Neural progenitor cell (in vitro differentiated cells): ENCODE measurements at regions not wholly inside any gene's neighbourhood (a gene's known extent, or its start where the extent isn't known, plus 50 kb on each side); places are given as distances from the start of the nearest gene placed in this dataset.

Experiments
- DNase-seq: peaks from one replicate; pipeline ENCODE4 v3.0.0-alpha.2; 2016; ENCODE audit warnings: low spot score
- H2AFZ ChIP-seq: fragments of 200-600 bp; sonication (generic); replicated peaks from 2 replicates; pipeline ENCODE4 v1.6.1; 2016; ENCODE audit warnings: antibody characterized with exemption
- H3F3A ChIP-seq: fragments of 200-600 bp; sonication (generic); 2 replicates; pipeline ENCODE4 v1.6.1; 2016; ENCODE audit warnings: antibody characterized with exemption, low read depth
- H3K27ac ChIP-seq: fragments of 200-600 bp; sonication (generic); 2 replicates; pipeline ENCODE4 v1.5.1; 2016; ENCODE audit warnings: mild to moderate bottlenecking
- H3K27me3 ChIP-seq: fragments of 200-600 bp; sonication (generic); 2 replicates; pipeline ENCODE4 v1.6.1; 2016; ENCODE audit warnings: mild to moderate bottlenecking, moderate library complexity
- H3K36me3 ChIP-seq: fragments of 200-600 bp; sonication (generic); 2 replicates; pipeline ENCODE4 v1.5.1; 2016
- H3K4me1 ChIP-seq: fragments of 200-600 bp; sonication (generic); 2 replicates; pipeline ENCODE4 v1.6.1; 2016; ENCODE audit warnings: mixed run types
- H3K4me2 ChIP-seq: fragments of 200-600 bp; sonication (generic); 2 replicates; pipeline ENCODE4 v1.6.1; 2016
- H3K4me3 ChIP-seq: fragments of 200-600 bp; sonication (generic); 2 replicates; pipeline ENCODE4 v1.5.1; 2016
- H3K79me2 ChIP-seq: fragments of 200-600 bp; sonication (generic); 2 replicates; pipeline ENCODE4 v1.6.1; 2016; ENCODE audit warnings: low read depth
- H3K9ac ChIP-seq: fragments of 200-600 bp; sonication (generic); 2 replicates; pipeline ENCODE4 v1.6.1; 2016
- H3K9me3 ChIP-seq: fragments of 200-600 bp; sonication (generic); 2 replicates; pipeline ENCODE4 v1.5.1; 2016; ENCODE audit warnings: low read depth
- H4K20me1 ChIP-seq: fragments of 200-600 bp; sonication (generic); 2 replicates; pipeline ENCODE4 v1.6.1; 2016; ENCODE audit warnings: low read depth
- H3K27ac Mint-ChIP-seq: 3 replicates; pipeline ENCODE4 v1.8.0; 2021; ENCODE audit warnings: mixed read lengths
- H3K27me3 Mint-ChIP-seq: 2 replicates; pipeline ENCODE4 v1.8.0; 2022; ENCODE audit warnings: low read depth, mild to moderate bottlenecking, inconsistent platforms, moderate library complexity, mixed read lengths; ENCODE audit not compliant: insufficient read depth
- H3K36me3 Mint-ChIP-seq: 3 replicates; pipeline ENCODE4 v1.8.0; 2021; ENCODE audit warnings: mixed read lengths
- H3K4me1 Mint-ChIP-seq: 3 replicates; pipeline ENCODE4 v1.8.0; 2021; ENCODE audit warnings: mixed read lengths
- H3K4me3 Mint-ChIP-seq: 3 replicates; pipeline ENCODE4 v1.8.0; 2021; ENCODE audit warnings: mild to moderate bottlenecking, moderate library complexity, mixed read lengths
- H3K9me3 Mint-ChIP-seq: 3 replicates; pipeline ENCODE4 v1.8.0; 2020; ENCODE audit warnings: mixed read lengths
- EZH2 ChIP-seq: fragments of 200-600 bp; sonication (generic); IDR thresholded peaks from 2 replicates; pipeline ENCODE4 v1.6.1; 2017; ENCODE audit warnings: antibody characterized with exemption, mild to moderate bottlenecking, moderate library complexity
- EZH2phosphoT487 ChIP-seq: fragments of 200-600 bp; sonication (generic); IDR thresholded peaks from 2 replicates; pipeline ENCODE4 v1.6.1; 2017; ENCODE audit warnings: antibody characterized with exemption
- TF ChIP-seq, protein P1 (sequence below): fragments of 200-600 bp; sonication (generic); IDR thresholded peaks from 2 replicates; pipeline ENCODE4 v1.5.1; 2017; ENCODE audit warnings: antibody characterized with exemption, mild to moderate bottlenecking

DNA sequence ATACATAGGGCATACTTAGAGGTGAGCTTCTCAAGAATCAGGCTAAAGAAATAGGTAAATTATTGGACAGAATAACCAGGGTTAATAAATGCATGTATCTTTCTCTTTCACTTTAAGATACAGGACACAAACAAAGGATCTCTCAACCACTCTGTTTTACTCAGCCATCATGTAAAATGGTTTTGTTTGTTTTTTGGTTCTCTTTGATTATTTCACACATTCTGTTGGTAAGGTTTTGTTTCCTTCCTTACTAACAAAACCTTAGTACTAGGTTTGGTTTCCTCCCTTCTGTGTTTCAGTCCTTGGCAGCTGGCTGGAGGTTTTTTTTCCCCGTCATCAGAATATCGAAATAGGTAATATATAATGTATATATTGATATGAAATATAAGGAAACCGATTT, 1506.8 kb upstream of the TMEFF2 start:
- H3K4me3 Mint-ChIP-seq = no peak overlapping the region
- no peaks in the 10 kb centered on the region for H3K36me3 Mint-ChIP-seq
- H3K4me1 Mint-ChIP-seq = no peaks in the 10 kb centered on the region
- no peak for TF ChIP-seq EZH2phosphoT487
- TF ChIP-seq EZH2 = no peak
- TF ChIP-seq, protein P1, sequence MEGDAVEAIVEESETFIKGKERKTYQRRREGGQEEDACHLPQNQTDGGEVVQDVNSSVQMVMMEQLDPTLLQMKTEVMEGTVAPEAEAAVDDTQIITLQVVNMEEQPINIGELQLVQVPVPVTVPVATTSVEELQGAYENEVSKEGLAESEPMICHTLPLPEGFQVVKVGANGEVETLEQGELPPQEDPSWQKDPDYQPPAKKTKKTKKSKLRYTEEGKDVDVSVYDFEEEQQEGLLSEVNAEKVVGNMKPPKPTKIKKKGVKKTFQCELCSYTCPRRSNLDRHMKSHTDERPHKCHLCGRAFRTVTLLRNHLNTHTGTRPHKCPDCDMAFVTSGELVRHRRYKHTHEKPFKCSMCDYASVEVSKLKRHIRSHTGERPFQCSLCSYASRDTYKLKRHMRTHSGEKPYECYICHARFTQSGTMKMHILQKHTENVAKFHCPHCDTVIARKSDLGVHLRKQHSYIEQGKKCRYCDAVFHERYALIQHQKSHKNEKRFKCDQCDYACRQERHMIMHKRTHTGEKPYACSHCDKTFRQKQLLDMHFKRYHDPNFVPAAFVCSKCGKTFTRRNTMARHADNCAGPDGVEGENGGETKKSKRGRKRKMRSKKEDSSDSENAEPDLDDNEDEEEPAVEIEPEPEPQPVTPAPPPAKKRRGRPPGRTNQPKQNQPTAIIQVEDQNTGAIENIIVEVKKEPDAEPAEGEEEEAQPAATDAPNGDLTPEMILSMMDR = no peak
- H3K27me3 Mint-ChIP-seq = no peaks in the 10 kb centered on the region
- H3K4me3 ChIP-seq = no peak overlapping the region
- no peaks in the 10 kb centered on the region for H3F3A ChIP-seq
- no peak overlapping the region for H3K9ac ChIP-seq
- no peak overlapping the region for H3K4me2 ChIP-seq
- H3K9me3 Mint-ChIP-seq = peaks cover 4% of the 10 kb centered on the region
- no peaks in the 10 kb centered on the region for H3K9me3 ChIP-seq
- no peak overlapping the region for H2AFZ ChIP-seq
- H4K20me1 ChIP-seq = no peaks in the 10 kb centered on the region
- no peaks in the 10 kb centered on the region for H3K36me3 ChIP-seq
- H3K27me3 ChIP-seq = no peaks in the 10 kb centered on the region
- H3K4me1 ChIP-seq = no peaks in the 10 kb centered on the region
- DNase-seq = no peak
- H3K27ac Mint-ChIP-seq = no peak overlapping the region
- H3K79me2 ChIP-seq = no peaks in the 10 kb centered on the region
- no peak overlapping the region for H3K27ac ChIP-seq

DNA sequence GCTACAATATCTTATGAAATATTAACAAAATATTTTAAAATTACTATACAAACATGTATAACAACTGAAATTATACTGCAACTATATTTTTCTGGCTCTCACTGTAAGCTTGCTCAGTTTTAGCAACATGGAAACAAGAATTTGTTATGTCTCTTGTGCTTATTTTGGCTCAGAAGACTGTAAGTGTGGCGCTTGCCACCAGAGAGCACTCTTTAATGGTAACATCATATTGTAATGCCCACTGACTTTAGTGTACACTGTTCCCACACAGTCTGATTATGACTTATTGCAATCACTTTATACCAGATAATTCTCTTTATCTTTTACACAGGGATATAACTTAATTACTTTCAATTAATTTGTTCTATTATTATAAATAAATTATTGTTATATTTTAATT, 1500.6 kb upstream of the TMEFF2 start:
- TF ChIP-seq EZH2phosphoT487 = no peak
- TF ChIP-seq EZH2 = no peak
- TF ChIP-seq, protein P1 = peak; percentile 55
- Histone ChIP-seq H3K4me2 (no peak overlapping the region), H3K79me2 (no peaks in the 10 kb centered on the region), H3K9ac (no peak overlapping the region), H4K20me1 (no peaks in the 10 kb centered on the region), H3K36me3 (no peaks in the 10 kb centered on the region), H3K9me3 (no peaks in the 10 kb centered on the region), H3K27ac (no peak overlapping the region), H3K4me3 (no peak overlapping the region), H3K4me1 (peaks cover 8% of the 10 kb centered on the region), H3F3A (no peaks in the 10 kb centered on the region), H3K27me3 (no peaks in the 10 kb centered on the region), H2AFZ (no peak overlapping the region)
- H3K4me3 Mint-ChIP-seq = no peak overlapping the region
- DNase-seq = peak; percentile 31
- no peaks in the 10 kb centered on the region for H3K4me1 Mint-ChIP-seq
- H3K9me3 Mint-ChIP-seq = no peaks in the 10 kb centered on the region
- H3K27me3 Mint-ChIP-seq = no peaks in the 10 kb centered on the region
- no peaks in the 10 kb centered on the region for H3K36me3 Mint-ChIP-seq
- H3K27ac Mint-ChIP-seq = no peak overlapping the region

DNA sequence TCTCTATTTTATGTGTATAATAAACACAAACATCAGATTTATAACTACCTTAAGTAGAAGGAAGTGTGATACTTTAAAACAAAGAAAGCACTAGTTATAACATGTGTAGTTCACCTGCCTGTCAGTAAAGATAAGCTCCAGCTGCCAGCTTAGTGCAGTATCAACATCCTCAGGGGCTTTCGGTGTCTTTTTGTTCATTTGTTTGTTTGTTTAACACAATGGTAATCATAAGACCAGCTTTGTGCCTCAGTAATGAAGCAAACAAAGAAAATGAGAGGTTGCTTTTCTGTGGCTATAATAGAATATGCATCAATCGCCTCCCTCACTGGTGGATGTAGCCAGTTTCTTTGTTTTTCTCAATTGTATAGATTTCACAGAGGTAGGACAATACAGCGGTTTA, 1499.0 kb upstream of the TMEFF2 start:
- peak; percentile 29 for DNase-seq
- H3K4me1 ChIP-seq = peaks cover 8% of the 10 kb centered on the region
- H3K79me2 ChIP-seq = no peaks in the 10 kb centered on the region
- no peaks in the 10 kb centered on the region for H4K20me1 ChIP-seq
- no peaks in the 10 kb centered on the region for H3K36me3 ChIP-seq
- H3K4me2 ChIP-seq = no peak overlapping the region
- no peaks in the 10 kb centered on the region for H3K4me1 Mint-ChIP-seq
- H3K9me3 ChIP-seq = no peaks in the 10 kb centered on the region
- no peak overlapping the region for H2AFZ ChIP-seq
- no peaks in the 10 kb centered on the region for H3F3A ChIP-seq
- no peak overlapping the region for H3K9ac ChIP-seq
- H3K4me3 ChIP-seq = no peak overlapping the region
- H3K27me3 Mint-ChIP-seq = no peaks in the 10 kb centered on the region
- H3K27ac Mint-ChIP-seq = no peak overlapping the region
- H3K36me3 Mint-ChIP-seq = no peaks in the 10 kb centered on the region
- no peaks in the 10 kb centered on the region for H3K27me3 ChIP-seq
- TF ChIP-seq EZH2phosphoT487 = peak; percentile 68
- TF ChIP-seq, protein P1 = no peak
- H3K9me3 Mint-ChIP-seq = no peaks in the 10 kb centered on the region
- H3K27ac ChIP-seq = no peak overlapping the region
- no peak overlapping the region for H3K4me3 Mint-ChIP-seq

DNA sequence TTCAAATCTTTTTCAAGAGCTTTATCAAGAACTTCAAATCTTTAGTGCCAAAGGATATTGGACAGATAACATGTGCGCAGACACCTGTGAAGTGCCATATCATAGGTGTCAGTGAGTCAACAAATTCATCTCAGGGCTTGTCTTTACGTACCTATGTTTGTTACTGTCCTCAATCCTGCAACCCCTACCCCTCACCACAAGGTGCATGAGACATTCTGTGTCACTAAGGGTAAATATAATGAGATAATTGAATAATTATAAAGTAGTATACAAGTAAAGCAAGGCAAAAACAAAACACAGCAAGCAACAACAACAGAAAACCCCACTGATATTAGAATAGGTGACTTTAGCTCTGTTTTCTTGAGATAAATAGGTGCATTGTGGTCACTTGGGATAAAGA, 1495.8 kb upstream of the TMEFF2 start:
- no peak overlapping the region for H3K27ac ChIP-seq
- H4K20me1 ChIP-seq = no peaks in the 10 kb centered on the region
- H3K4me2 ChIP-seq = no peak overlapping the region
- TF ChIP-seq, protein P1 = peak; percentile 15
- TF ChIP-seq EZH2 = no peak
- no peak overlapping the region for H2AFZ ChIP-seq
- no peaks in the 10 kb centered on the region for H3K36me3 ChIP-seq
- H3K4me1 ChIP-seq = peaks cover 8% of the 10 kb centered on the region
- no peaks in the 10 kb centered on the region for H3K9me3 Mint-ChIP-seq
- no peaks in the 10 kb centered on the region for H3K9me3 ChIP-seq
- H3F3A ChIP-seq = no peaks in the 10 kb centered on the region
- DNase-seq = no peak
- H3K79me2 ChIP-seq = no peaks in the 10 kb centered on the region
- no peak overlapping the region for H3K4me3 Mint-ChIP-seq
- H3K27me3 ChIP-seq = no peaks in the 10 kb centered on the region
- H3K4me3 ChIP-seq = no peak overlapping the region
- no peak overlapping the region for H3K27ac Mint-ChIP-seq
- no peaks in the 10 kb centered on the region for H3K4me1 Mint-ChIP-seq
- H3K36me3 Mint-ChIP-seq = no peaks in the 10 kb centered on the region
- H3K9ac ChIP-seq = no peak overlapping the region
- no peaks in the 10 kb centered on the region for H3K27me3 Mint-ChIP-seq
